Skeletal muscle cell (primary cell): ENCODE measurements at regions not wholly inside any gene's neighbourhood (a gene's known extent, or its start where the extent isn't known, plus 50 kb on each side); places are given as distances from the start of the nearest gene placed in this dataset.

ENCODE experiments used
- DNase-seq: peaks from one replicate; pipeline ENCODE4 v3.0.0-alpha.2; 2010; ENCODE audit warnings: low read depth
- H3K4me3 ChIP-seq: 2 replicates; pipeline ENCODE4 v1.5.1; 2011; ENCODE audit warnings: low read depth, mild to moderate bottlenecking, control low read depth, low read length, moderate library complexity

DNA sequence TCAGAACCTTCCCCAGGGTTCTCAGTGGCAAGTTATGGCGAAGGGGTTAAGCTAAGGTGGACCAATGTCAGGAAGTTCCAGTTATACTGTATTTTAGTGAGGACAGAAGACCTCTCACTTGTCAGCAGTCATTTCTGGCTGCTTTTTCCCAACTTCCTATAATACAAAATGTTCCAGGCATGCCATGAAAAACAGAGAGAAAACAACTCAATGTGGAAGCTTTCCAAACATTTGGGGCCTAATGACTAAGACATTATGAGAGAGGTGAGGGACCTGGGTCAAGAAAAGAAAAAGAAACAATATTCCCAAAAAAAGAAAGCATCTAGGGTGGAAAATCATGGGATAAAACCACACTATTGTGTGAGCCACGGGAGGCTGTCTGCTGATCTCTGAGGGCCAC lies 99.9 kb upstream of the MAP3K4 start:
- no peak overlapping the region for H3K4me3 ChIP-seq
- no peak for DNase-seq

DNA sequence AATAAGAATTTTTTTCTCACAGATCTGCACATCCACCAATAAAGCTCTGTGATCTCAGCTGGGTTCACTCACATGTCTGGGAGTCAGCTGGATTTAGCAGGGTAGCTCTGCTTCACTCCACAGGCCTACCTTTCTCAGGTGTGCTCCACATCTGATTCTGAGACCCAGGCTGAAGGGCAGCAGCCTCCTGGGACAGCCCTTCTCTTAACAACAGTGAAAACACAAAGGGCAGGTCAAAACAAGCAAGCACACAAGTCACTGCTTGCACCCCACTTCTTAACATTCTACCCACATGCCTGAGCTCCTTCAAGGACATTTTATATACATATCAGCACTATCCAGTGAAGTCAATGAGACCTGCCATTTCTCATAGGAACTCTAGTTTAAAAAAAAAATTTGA lies 96.0 kb upstream of the MAP3K4 start:
- H3K4me3 ChIP-seq: no peak overlapping the region
- no peak for DNase-seq

DNA sequence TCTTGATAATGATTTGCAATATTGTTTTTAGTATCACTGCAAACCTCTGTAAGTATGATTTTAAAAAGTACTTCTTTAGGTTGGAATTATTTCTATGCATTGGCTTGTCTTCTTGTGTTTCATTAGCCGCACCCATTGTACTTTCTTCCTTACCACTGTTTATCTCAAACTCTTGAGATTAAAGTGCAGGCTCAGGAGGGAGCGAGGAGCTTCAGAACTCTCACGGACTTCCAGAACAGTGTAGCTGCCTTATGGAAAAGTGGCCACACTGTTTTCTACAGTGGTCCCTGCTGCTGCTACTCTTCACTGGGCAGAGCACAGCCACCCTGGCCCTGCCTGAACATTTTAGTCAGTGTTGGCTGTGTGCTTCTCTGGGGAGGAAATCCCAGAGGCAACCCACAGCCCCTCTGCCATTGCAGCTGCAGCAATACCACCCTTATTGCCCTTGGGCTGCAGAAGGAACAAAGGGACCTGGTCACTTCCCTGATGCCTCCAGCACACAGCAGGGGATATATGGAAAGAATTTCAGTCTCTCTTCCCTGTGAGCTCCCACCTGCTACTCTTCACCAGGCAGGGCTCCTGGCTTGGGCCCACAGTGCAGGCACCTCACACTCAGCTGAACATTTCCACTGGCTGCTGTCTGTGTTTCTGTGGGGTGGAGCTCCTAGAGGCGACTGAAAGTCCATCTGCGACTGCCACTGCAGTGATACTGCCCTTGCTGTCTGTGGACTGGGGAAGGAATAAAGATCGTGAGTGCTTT lies 91.7 kb upstream of the MAP3K4 start:
- H3K4me3 ChIP-seq: no peak overlapping the region
- no peak for DNase-seq

DNA sequence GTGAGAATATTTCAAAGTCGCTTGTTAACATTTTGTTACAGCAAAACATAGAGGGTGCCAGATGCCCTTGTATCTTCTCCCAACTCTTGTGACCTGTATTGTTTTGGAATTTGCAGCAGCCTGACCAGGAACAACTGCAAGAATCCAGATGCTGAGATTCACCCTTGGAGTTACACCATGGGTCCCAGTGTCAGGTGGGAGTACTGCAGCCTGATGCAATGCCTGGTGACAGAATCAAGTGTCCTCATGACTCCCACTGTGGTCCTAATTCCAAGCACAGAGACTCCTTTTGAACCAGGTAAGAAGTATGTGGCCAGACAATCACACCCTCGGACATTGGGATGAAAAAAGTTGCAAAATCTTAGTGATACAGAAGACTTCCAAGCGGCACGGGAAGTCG lies 79.6 kb upstream of the MAP3K4 start:
- DNase-seq: no peak
- no peak overlapping the region for H3K4me3 ChIP-seq

DNA sequence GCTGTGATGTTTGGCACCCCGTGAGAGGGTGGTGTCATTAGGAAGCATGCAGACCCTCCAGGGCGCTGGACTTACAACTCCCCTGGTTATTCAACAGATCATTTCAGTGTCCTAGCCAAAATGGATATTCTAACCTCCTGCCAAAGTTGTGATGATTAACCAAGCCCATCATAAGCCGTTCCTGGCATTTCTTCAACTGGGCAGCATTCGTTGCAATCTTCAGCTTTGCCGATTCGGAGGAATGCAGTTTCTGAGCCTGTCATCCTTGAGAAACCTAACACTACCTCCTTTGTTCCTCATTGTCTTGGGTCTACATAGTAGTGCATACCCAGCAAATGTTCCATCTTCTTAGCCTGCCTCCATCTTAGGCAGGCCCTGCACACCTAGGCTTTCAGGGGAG lies 79.2 kb upstream of the MAP3K4 start:
- no peak for DNase-seq
- H3K4me3 ChIP-seq: no peak overlapping the region

DNA sequence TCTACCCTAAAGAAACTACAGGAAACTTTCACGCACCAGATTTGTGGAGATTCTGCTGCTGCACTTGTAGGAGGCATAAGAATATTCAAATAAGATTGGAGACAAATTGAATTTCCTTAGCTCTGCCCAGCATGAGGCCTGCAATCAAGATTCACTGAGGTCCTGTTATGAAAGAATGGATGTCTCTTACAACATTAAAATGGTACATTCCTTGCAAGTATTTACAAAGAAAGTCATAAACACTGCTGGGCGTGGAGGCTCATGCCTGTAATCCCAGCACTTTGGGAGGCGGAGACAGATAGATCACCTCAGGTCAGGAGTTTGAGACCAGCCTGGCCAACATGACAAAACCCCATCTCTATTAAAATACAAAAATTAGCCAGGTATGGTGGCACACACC lies 74.0 kb upstream of the MAP3K4 start:
- no peak overlapping the region for H3K4me3 ChIP-seq
- DNase-seq: no peak

DNA sequence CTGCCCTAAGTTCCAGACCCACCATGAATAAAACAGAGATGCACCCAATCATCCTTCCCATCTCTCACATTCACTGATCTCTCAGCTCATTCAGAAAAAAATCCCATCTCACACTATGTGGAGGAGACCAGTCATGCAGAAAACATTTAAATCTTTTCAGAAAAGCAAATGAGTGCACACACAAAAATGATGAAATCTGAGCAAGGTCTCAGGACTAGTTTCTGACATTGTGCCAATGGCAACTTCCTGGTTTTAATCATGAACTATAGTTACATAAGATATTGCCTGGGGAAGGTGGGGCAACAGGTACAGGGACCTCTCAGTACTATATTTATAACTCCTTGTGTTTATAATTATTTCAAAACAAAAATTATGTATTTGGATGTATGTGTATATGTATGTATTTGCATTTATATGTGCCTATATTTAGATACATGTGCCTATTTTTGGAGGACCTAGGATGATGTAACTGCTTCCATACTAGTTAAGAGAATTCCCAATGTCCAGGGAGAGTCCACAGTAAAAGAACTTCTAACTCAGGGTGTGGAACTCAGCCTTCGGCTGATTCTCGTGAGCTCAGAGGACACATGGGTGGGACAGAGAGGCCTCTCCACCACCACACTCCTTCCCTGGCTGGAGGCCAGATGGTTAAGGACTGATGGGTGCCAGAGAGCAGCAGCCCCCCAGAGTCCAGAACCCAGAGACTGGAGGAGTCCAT lies 71.7 kb upstream of the MAP3K4 start:
- DNase-seq: peak; percentile 61

DNA sequence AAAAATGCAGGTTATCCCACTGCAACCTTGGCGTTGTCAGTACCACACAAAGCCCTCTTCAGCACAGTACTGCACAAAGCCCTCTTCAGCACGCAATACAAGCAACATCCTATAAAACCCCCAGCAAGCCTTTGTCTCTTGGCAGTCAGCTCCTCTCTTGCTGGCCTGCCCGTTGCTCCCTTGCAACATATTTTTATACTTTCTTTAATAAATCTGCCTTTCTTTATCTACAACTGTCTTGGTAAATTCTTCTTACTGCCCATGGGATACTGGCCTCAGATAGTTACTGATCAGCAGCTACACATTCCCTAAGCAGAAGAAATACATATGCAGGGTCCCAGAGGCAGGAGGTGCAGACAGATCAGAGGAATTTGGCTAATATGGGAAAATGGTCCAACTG lies 70.5 kb upstream of the MAP3K4 start:
- no peak overlapping the region for H3K4me3 ChIP-seq
- DNase-seq: no peak

More for the DNA sequence above, 71.7 kb upstream of the MAP3K4 start:
- H3K4me3 ChIP-seq: no peak overlapping the region

DNA sequence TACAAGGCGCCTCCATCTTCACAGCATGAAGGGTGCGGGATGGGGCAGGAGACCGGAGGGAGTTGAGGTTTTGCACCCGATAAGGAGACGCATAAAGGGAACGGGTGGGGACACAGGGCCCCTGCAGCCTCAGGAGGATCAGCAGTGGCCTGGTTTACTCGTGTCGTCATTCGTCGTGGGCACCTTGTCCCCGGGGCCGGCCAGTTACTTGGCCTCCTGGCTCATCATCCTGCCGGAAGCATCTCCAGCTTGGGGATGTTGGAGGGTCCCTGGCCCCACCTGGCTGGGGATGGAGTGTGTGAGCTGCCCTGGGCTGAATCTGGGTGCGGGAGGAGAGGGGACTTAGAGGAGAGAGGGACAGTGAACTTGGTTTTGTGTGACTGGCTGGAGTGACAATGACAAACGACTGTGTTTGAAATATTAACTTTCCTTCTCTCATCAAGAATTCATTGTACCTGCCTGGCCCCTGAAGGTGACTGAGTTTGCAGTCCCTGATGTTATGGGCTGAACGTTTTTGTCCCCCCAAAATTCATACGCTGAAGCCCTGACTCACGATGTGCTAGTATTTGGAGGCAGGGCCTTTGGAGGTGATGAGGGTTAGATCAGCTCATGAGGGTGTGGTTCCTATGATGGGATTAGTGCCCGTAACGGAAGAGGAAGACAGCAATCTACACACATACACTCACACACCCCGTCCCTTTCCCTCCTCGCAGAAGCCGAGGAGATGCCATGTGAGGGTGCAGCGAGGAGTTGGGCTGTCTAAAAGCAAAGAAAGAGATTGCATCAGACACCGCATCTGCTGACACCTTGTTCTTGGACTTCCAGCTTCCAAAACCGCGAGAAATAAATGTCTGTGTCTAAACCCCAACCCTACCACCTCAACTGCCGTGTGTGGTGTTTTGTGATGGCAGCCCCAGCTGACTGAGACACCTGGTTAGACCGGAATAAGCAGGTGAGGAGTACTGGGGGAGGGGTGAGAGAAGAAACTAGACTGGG lies 65.0 kb upstream of the MAP3K4 start:
- H3K4me3 ChIP-seq: no peak overlapping the region
- DNase-seq: no peak

DNA sequence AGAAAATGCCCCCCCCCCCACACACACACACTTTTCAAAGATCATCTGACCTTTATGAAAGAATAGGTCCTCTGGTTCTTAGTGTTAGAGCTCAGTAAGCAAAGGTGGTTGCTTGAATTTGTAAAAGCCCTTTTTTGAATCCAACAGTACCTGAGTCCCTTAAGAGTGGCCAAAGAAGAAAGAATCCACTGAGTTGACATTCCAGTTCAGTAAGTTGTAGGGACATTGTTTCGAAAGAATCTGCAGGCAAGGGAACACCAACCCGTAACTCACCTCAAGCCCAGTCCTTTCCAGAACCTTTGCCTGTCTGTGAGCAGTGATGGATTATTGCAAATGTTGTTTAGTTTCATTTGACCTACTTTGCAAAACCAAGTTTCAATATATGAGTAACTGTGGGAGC lies 64.2 kb upstream of the MAP3K4 start:
- DNase-seq: no peak

DNA sequence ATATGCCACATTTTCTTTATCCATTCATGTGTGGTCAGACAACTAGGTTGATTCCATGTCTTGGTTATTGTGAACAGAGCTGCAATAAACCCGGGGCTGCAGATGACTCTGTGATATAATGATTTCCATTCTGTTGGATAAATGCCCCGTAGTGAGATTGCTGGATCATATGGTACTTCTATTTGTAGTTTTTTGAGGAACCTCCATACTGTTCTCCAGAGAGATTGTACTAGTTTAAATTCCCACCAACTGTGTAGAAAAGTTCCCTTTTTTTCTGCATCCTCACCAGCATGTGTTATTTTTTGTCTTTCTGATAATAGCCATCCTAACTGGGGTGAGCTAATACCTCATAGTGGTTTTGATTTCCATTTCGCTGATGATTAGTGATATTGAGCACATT lies 62.2 kb upstream of the MAP3K4 start:
- H3K4me3 ChIP-seq: no peak overlapping the region
- no peak for DNase-seq

More for the DNA sequence above, 64.2 kb upstream of the MAP3K4 start:
- no peak overlapping the region for H3K4me3 ChIP-seq

DNA sequence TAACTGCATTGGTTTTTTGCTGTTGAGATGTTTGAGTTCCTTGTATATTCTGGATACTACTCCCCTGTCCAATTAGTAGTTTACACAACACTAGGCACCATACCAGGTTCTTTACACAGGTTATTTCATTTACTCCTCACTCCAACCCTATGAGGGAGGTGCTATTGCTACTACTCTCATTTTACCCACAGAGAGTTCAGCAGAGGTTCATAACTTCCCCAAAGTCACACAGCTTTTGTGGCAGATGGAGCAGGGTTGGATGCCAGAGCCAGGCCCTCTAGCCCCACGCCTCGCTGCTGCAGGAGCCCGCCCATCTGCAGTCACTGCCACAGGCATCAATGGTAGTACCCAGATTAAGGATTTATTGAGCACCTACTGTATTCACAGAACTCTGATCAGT lies 61.7 kb upstream of the MAP3K4 start:
- DNase-seq: no peak
- no peak overlapping the region for H3K4me3 ChIP-seq

DNA sequence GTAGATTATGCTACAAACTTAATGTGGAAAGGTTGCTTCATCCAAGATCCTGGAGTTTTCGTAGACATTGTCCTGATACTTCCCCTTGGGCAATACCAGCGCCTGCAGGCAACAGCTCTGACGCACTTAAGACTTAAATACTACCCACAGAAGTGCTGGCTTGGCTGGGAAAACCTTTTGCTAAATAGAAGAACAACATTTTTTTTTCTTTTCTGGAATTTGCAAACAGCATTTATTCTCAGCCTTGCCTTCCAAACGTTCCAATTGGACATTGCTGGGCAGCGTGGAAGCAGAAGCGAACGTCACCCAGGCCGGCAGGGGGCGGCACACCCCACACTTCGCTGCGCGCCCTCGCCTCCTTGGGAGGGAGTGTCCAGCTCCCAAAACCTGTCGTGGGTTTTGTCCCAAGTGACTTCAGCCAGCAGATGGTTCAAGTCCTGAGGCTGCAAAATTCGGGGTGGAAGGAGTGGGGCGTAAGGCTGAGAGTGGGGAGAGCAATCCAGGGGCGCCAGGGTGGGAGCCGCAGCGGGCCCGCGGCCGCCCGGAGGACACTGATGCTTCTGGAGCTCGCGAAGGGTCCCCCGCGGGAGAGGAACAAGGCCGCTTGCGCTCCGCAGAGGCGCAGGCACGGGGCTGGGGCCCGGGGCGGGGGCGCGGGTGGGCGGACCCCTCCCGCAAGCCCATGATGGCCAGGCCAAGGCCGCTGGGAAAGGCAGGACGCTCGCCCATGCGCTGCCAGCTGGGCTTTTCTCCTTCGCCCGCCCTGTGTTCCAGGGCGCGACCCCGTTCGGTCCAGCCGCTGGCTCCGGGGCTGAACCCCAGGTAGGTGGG lies 60.8 kb upstream of the MAP3K4 start:
- H3K4me3 ChIP-seq: peak overlapping the region; percentile 53
- DNase-seq: peak; percentile 45

DNA sequence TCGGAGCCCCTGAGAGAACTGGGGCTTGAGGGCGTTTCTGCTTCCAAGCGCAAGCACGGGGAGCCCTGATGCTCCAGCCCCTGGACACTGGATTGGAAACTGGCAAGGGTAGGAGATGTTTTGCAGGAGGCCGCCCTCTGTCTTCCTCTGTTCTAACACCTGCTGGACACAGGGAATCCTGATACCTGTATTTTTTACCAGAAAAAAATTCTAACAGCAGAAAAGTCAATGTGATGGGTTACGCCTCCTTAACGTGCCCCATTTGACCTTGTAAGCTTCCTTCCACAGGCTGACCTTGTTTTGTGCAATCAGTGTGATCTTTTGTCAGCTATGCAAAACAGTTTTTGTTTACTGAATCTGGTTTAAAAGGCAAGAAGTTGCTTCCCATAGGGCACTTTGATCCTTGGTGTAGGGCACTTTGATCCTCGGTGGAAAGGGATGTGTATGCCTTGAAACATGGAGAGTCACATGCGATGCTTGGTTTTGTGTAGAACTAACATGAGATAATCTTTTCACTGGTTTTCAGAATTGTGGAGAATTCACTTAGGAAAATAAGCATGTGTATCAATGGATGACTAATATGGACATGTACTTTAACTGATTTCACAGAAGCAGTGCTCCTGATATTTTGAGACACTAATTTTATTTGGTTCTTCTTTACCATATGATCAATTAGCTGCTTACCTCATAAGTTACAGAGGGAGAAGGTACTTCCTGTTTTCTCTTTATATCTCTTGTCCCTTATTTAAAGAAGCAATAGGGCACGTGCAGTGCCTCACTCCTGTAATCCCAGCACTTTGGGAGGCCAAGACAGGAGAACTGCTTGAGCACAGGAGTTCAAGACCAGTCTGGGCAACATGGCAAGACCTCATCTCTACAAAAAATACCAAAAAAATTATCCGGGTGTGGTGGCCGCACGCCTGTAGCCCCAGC lies 59.9 kb upstream of the MAP3K4 start:
- DNase-seq: no peak
- H3K4me3 ChIP-seq: peak overlapping the region; percentile 53

DNA sequence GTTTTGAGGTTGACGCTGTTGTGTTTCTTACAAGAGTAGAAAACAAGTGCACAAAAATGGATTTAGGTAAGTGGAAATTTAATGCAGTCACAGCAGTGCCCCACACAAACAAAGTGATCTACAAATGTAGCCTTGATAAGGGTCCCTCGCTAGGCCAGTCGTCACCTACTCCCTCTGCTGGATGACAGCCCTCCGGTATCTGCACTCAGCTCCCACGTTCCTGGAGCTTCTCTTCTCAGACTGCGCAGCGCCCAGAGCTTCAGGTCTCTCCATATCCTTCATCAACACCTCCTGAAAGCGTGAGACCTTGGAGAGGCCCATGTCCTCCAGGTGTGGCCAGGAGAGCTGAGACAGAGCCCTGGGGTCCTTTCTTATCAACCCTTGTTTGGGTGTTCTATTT lies 58.3 kb upstream of the MAP3K4 start:
- DNase-seq: no peak
- no peak overlapping the region for H3K4me3 ChIP-seq

DNA sequence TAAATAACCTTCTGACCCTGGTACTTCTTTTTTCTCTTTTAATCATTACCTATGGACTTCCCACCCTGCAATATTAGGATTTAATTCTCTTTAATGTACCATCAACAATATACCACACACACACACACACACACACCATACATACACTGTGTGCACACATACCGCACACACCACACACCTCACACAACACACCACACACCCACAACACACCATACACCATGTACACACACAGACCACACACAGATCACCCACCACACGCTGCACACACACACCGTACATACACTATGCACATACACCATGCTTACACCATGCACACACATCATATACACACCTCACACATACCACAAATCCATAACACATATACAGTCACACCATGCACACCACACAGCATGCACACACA lies 57.4 kb upstream of the MAP3K4 start:
- no peak overlapping the region for H3K4me3 ChIP-seq
- DNase-seq: no peak

DNA sequence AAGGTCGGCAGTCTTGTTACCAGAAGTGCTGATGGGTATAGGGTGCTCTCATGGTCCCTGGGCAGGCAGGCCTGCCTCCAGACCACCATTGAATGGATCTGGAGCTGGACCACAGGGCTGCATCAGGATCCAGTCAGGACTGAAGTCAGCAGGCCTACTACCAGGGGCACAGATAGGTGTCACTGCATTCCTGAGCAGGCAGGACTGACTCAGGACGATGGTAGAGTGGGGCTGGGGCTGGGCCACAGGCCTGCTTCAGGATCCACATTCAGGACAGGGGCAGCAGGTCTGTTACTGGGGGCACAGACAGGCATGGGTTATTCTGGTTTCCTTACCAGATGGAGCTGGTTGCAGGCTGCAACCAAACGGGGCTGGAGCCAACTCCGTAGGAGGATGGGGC lies 51.4 kb upstream of the MAP3K4 start:
- DNase-seq: no peak

More for the DNA sequence above, 51.4 kb upstream of the MAP3K4 start:
- H3K4me3 ChIP-seq: no peak overlapping the region
